MM.1S (cell line): ENCODE measurements at regions not wholly inside any gene's neighbourhood (a gene's known extent, or its start where the extent isn't known, plus 50 kb on each side); places are given as distances from the start of the nearest gene placed in this dataset.

Source experiments
- DNase-seq: peaks from one replicate; pipeline ENCODE4 v3.0.0-alpha.2; 2015
- H2AFZ ChIP-seq: fragments of 300-600 bp; sonication (generic); 2 replicates; pipeline ENCODE4 v1.6.0; 2016; ENCODE audit warnings: antibody characterized with exemption, low read length
- H3F3A ChIP-seq: fragments of 300-600 bp; sonication (generic); 2 replicates; pipeline ENCODE4 v1.6.1; 2016; ENCODE audit warnings: mild to moderate bottlenecking, antibody characterized with exemption, low read length, moderate library complexity, mixed read lengths; ENCODE audit not compliant: insufficient read depth
- H3K27ac ChIP-seq: fragments of 300-600 bp; sonication (generic); 2 replicates; pipeline ENCODE4 v1.5.1; 2016; ENCODE audit warnings: mild to moderate bottlenecking, low read length
- H3K27me3 ChIP-seq: fragments of 300-600 bp; sonication (generic); replicated peaks from 2 replicates; pipeline ENCODE4 v1.6.0; 2016; ENCODE audit warnings: low read length; ENCODE audit not compliant: insufficient read depth
- H3K36me3 ChIP-seq: fragments of 300-600 bp; sonication (generic); replicated peaks from 2 replicates; pipeline ENCODE4 v1.6.1; 2016; ENCODE audit warnings: mild to moderate bottlenecking, low read length, mixed read lengths; ENCODE audit not compliant: insufficient read depth
- H3K4me1 ChIP-seq: fragments of 300-600 bp; sonication (generic); 2 replicates; pipeline ENCODE4 v1.6.1; 2016; ENCODE audit warnings: low read length, mixed read lengths
- H3K4me2 ChIP-seq: fragments of 300-600 bp; sonication (generic); 2 replicates; pipeline ENCODE4 v1.6.0; 2016; ENCODE audit warnings: low read depth, low read length
- H3K4me3 ChIP-seq: fragments of 300-600 bp; sonication (generic); 2 replicates; pipeline ENCODE4 v1.5.1; 2016; ENCODE audit warnings: low read length, mixed read lengths
- H3K79me2 ChIP-seq: fragments of 300-600 bp; sonication (generic); 2 replicates; pipeline ENCODE4 v1.6.1; 2016; ENCODE audit warnings: mixed run types, low read length, mixed read lengths
- H3K9ac ChIP-seq: fragments of 300-600 bp; sonication (generic); 2 replicates; pipeline ENCODE4 v1.6.1; 2016; ENCODE audit warnings: low read length, mixed read lengths
- H3K9me2 ChIP-seq: fragments of 300-600 bp; sonication (generic); replicated peaks from 2 replicates; pipeline ENCODE4 v1.6.1; 2016; ENCODE audit warnings: mild to moderate bottlenecking, low read length, mixed read lengths; ENCODE audit not compliant: insufficient read depth
- H3K9me3 ChIP-seq: fragments of 300-600 bp; sonication (generic); replicated peaks from 2 replicates; pipeline ENCODE4 v1.6.1; 2016; ENCODE audit warnings: mild to moderate bottlenecking, low read length, mixed read lengths; ENCODE audit not compliant: insufficient read depth
- H4K20me1 ChIP-seq: fragments of 300-600 bp; sonication (generic); 2 replicates; pipeline ENCODE4 v1.6.1; 2016; ENCODE audit warnings: mild to moderate bottlenecking, low read length, moderate library complexity, mixed read lengths; ENCODE audit not compliant: insufficient read depth
- EZH2 ChIP-seq: fragments of 300-600 bp; sonication (generic); optimal IDR thresholded peaks from 2 replicates; pipeline ENCODE3; 2017; ENCODE audit warnings: low read depth, mild to moderate bottlenecking, antibody characterized with exemption, low read length, mixed read lengths
- EZH2phosphoT487 ChIP-seq: fragments of 300-600 bp; sonication (generic); IDR thresholded peaks from 2 replicates; pipeline ENCODE4 v1.6.1; 2018; ENCODE audit warnings: antibody characterized with exemption, low read length
- TF ChIP-seq, protein P1 (sequence below): fragments of 300-600 bp; sonication (generic); IDR thresholded peaks from 2 replicates; pipeline ENCODE4 v1.5.1; 2016; ENCODE audit warnings: antibody characterized with exemption, low read length, mixed read lengths

DNA sequence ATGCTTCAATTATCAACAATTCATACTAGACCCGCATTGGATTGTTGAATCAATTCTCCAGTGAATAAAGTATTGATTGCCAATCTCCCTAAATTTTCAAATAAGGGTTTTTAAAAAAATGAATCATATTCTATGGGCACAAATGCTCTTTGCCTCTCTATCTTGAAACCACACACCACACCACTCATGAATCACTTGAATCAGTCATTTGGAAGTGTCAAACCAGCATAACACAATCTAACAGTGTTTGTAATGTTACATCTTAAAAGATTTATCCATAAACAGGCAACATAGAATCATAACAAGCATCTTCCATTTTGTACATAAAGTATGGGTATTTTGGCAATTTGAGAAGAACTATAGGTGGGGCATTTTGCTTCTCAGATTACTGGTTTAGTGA, 219.5 kb upstream of the MIR17HG start:
- Histone ChIP-seq H3K27me3 (no peaks in the 10 kb centered on the region), H3F3A (no peaks in the 10 kb centered on the region), H2AFZ (no peak overlapping the region), H3K4me1 (peaks cover 10% of the 10 kb centered on the region), H3K9me3 (no peaks in the 10 kb centered on the region), H3K4me3 (no peak overlapping the region), H3K9ac (no peak overlapping the region), H3K4me2 (no peak overlapping the region), H3K27ac (no peak overlapping the region), H3K36me3 (no peaks in the 10 kb centered on the region), H4K20me1 (no peaks in the 10 kb centered on the region), H3K9me2 (no peaks in the 10 kb centered on the region), H3K79me2 (no peaks in the 10 kb centered on the region)
- TF ChIP-seq EZH2 (no peak), EZH2phosphoT487 (no peak)
- TF ChIP-seq, protein P1, sequence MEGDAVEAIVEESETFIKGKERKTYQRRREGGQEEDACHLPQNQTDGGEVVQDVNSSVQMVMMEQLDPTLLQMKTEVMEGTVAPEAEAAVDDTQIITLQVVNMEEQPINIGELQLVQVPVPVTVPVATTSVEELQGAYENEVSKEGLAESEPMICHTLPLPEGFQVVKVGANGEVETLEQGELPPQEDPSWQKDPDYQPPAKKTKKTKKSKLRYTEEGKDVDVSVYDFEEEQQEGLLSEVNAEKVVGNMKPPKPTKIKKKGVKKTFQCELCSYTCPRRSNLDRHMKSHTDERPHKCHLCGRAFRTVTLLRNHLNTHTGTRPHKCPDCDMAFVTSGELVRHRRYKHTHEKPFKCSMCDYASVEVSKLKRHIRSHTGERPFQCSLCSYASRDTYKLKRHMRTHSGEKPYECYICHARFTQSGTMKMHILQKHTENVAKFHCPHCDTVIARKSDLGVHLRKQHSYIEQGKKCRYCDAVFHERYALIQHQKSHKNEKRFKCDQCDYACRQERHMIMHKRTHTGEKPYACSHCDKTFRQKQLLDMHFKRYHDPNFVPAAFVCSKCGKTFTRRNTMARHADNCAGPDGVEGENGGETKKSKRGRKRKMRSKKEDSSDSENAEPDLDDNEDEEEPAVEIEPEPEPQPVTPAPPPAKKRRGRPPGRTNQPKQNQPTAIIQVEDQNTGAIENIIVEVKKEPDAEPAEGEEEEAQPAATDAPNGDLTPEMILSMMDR, result no peak
- no peak for DNase-seq

DNA sequence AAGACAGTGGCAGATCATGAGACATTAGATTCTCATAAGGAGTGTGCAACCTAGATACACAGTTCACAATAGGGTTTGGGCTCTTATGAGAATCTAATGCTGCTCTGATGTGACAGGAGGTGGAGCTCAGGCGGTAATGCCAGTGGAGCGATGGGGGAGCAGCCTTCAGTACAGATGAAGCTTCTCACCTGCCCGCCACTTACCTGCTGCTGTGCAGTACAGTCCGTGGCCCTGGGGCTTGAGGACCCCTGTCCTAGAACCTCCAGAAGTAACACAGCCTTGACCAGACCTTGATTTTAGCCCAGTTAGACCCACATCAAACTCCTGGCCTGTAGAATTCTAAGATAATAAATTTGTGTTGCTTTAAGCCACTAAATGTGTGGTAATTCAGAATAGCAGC, 215.1 kb upstream of the MIR17HG start:
- Histone ChIP-seq H3K9me2 (no peaks in the 10 kb centered on the region), H3K4me3 (no peak overlapping the region), H3K36me3 (no peaks in the 10 kb centered on the region), H4K20me1 (no peaks in the 10 kb centered on the region), H3K9me3 (no peaks in the 10 kb centered on the region), H3K4me1 (no peaks in the 10 kb centered on the region), H3K9ac (no peak overlapping the region), H3K4me2 (no peak overlapping the region), H3K27ac (no peak overlapping the region), H2AFZ (no peak overlapping the region), H3F3A (no peaks in the 10 kb centered on the region), H3K27me3 (no peaks in the 10 kb centered on the region), H3K79me2 (no peaks in the 10 kb centered on the region)
- TF ChIP-seq EZH2 (no peak), EZH2phosphoT487 (no peak)
- TF ChIP-seq, protein P1, result no peak
- no peak for DNase-seq

DNA sequence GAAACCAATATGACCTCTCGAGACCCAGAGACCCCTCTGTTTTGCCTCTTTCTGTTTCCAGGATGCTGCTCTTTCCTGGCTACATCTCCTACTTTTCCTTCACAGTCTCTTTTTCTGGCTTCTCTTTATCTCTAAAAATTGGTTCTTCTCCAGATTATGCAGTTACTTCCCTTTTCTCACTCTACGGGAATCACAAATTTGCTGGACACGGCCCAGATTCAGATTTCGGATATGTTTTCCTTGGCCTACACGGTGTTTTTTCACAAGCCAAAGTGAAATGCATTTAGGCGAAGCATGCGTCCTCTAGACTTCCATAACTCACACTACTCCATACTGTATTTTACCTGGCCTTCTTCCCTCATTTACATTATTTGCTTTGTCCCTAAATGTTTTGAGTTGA, 214.7 kb upstream of the MIR17HG start:
- Histone ChIP-seq H2AFZ (no peak overlapping the region), H3K27ac (no peak overlapping the region), H3K9me3 (no peaks in the 10 kb centered on the region), H3F3A (no peaks in the 10 kb centered on the region), H4K20me1 (no peaks in the 10 kb centered on the region), H3K9me2 (no peaks in the 10 kb centered on the region), H3K4me2 (no peak overlapping the region), H3K4me1 (no peaks in the 10 kb centered on the region), H3K27me3 (no peaks in the 10 kb centered on the region), H3K79me2 (no peaks in the 10 kb centered on the region), H3K4me3 (no peak overlapping the region), H3K36me3 (no peaks in the 10 kb centered on the region), H3K9ac (no peak overlapping the region)
- no peak for DNase-seq
- TF ChIP-seq EZH2 (no peak), EZH2phosphoT487 (no peak)
- TF ChIP-seq, protein P1, result no peak
